ENCODE measurements at regions not wholly inside any gene's neighbourhood (a gene's known extent, or its start where the extent isn't known, plus 50 kb on each side); places are given as distances from the start of the nearest gene placed in this dataset.
"Not testable (repeated sequence)": the region's sequence is repeated elsewhere in the genome, so short reads cannot be mapped to it uniquely, and the experiment has no call there.

GRCh38 chr18:8991155-8991554 lies 111.3 kb upstream of the NDUFV2 start:
- no peak for DNase-seq (ENCODE audit: low spot score)

DNA sequence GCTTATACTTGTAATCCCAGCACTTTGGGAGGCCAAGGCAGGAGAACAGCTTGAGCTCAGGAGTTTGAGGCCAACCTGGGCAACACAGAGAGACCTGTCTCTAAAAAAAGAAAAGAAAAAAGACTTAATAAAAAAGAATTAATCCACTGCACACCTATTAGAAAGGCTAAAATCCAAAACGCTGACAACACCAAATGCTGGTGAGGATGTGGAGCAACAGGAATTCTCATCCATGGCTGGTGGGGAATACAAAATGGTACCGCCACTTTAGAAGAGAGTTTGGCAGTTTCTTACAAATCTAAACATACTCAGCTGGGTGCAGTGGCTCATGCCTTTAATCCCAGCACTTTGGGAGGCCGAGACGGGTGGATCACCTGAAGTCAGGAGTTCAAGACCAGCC lies 110.0 kb upstream of the NDUFV2 start:
- DNase-seq (ENCODE audit: low spot score): not testable (repeated sequence)

DNA sequence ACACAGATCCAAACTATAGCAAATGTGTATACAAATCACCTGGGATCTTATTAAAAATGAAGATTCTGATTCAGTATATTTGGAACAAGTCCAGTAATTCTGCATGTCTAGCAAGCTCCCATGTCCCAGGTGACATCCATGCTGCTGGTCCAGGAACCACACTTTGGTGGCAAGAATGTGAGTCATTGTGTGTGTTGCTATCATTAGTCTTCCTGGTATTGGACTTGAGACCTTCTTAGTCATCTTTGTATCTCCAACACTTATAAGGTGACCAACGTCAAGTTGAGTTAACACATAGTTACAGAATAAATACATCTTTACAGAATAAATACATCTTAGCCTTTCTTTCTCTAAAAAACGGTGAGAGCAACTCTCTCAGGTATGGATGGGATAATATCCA lies 107.9 kb upstream of the NDUFV2 start:
- no peak for DNase-seq (ENCODE audit: low spot score)

DNA sequence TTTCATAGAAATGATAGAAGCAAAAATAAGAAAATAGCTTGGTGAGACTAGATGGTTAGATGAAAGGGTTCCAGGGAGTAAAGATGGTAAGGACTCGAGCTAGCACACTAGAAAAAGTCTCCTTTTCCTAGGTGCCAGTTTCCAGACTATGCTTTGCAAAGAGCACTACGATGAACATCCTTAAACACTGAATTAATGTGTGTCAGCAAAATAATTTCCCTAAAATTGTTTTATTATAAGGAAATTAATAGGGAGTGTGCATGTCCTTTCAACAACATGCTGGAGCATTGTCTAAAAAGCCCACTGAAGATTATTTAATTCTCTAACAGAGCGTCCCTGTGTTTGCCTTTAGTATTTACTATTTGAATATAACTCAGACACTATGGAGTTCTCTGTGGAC lies 107.4 kb upstream of the NDUFV2 start:
- DNase-seq (ENCODE audit: low spot score): no peak

- DNase-seq (ENCODE audit: low spot score): no peak
Observed at GRCh38 chr18:8996771-8997432, 105.6 kb upstream of the NDUFV2 start.

DNA sequence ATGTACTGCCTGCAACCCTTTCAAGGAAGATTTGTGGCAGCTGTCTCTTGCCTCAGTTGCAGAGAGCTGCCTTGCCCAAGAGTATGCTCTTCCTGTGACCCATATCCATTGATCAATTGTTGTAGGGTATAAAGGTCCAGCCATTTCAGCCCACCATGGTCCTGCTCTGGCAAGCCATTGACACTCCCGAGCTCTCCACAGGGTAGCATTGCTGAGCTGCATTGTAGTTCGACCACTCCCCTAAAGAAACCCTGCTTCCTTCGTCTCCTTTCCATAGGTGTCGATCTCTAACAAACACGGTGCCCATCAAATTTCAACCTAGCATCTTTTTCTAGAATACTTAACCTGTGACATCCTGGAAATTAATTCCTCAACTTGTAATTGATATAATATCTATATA lies 104.9 kb upstream of the NDUFV2 start:
- no peak for DNase-seq (ENCODE audit: low spot score)

- no peak for DNase-seq (ENCODE audit: low spot score)
Observed at GRCh38 chr18:8998481-8999217, 103.8 kb upstream of the NDUFV2 start.

DNA sequence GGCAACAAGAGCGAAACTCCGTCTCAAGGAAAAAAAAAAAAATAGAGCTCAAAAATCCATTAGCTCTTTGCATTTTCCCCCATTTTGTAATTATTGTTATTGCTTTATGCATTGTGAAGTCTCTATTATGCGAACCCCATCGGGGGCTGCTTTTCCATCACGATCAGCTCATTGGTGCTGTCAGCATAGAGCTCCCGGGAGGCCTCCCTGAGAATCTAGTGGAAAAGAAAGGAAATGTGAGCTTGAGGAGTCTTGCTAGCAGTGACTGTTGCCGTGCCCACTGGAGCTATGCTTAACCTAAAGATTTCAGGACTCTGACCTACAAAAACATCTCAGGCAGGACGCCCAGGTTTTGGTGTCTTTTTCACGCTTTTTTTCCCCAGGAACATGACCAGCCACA lies 102.6 kb upstream of the NDUFV2 start:
- DNase-seq (ENCODE audit: low spot score): no peak

DNA sequence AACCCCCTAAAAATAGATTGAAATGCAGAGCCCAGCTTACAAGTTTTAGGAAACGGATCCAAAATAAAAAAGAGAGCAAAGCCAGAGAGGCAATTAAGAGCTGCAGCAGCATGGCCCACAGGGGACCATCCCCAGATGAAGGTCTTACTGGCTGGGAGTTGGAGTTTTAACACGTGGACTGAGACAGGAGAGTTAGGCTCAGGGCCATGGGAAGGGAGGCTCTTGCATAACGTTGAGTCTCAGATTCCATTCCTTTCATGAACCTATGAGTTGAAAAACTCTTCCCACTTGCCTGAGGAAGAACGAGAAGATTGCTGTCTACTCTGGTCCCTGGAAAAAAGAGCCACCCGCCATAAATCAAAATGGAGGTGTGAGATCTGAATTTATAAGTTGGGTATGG lies 101.8 kb upstream of the NDUFV2 start:
- DNase-seq (ENCODE audit: low spot score): no peak

GRCh38 chr18:9001209-9001608 lies 101.3 kb upstream of the NDUFV2 start:
- no peak for DNase-seq (ENCODE audit: low spot score)

- no peak for DNase-seq (ENCODE audit: low spot score)
Observed at GRCh38 chr18:9003406-9004100, 98.9 kb upstream of the NDUFV2 start.

DNA sequence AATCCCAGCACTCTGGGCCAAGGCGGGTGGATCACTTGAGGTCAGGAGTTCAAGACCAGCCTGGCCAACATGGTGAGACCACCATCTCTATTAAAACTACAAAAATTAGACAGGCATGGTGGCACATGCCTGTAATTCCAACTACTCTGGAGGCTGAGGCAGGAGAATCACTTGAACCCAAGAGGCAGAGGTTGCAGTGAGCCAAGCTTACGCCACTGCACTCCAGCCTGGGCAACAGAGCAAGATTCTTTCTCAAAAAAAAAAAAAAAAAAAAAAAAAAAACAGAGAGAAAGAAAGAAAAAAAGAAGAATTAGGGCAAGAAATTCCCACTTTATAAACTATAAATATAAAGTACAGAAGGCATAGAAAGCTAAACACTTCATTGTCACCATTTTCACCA lies 98.2 kb upstream of the NDUFV2 start:
- not testable (repeated sequence) for DNase-seq (ENCODE audit: low spot score)

GRCh38 chr18:9007700-9008099 lies 94.8 kb upstream of the NDUFV2 start:
- DNase-seq (ENCODE audit: low spot score): not testable (repeated sequence)

DNA sequence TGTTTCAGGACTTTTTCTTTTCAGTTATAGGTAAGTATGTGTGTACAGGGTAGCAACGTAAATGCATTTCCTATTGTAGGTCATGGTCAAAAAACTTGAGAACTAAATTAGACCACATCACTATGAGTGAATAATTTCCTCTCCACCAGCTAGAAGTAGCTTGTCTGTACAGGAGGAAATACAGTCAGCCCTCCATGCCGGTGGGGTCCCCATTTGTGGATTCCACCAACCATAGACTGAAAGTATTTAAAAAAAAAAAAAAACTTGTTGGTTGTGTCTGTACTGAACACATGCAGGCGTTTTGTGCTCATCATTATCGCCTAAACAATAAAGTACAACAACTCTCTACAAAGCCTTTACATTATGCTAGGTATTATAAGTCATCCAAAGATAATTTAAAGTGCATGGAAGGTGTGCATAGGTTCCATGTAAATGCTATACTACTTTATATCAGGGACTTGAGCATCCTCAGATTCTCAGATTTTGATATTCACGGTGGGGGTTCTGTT lies 94.2 kb upstream of the NDUFV2 start:
- DNase-seq (ENCODE audit: low spot score): no peak

DNA sequence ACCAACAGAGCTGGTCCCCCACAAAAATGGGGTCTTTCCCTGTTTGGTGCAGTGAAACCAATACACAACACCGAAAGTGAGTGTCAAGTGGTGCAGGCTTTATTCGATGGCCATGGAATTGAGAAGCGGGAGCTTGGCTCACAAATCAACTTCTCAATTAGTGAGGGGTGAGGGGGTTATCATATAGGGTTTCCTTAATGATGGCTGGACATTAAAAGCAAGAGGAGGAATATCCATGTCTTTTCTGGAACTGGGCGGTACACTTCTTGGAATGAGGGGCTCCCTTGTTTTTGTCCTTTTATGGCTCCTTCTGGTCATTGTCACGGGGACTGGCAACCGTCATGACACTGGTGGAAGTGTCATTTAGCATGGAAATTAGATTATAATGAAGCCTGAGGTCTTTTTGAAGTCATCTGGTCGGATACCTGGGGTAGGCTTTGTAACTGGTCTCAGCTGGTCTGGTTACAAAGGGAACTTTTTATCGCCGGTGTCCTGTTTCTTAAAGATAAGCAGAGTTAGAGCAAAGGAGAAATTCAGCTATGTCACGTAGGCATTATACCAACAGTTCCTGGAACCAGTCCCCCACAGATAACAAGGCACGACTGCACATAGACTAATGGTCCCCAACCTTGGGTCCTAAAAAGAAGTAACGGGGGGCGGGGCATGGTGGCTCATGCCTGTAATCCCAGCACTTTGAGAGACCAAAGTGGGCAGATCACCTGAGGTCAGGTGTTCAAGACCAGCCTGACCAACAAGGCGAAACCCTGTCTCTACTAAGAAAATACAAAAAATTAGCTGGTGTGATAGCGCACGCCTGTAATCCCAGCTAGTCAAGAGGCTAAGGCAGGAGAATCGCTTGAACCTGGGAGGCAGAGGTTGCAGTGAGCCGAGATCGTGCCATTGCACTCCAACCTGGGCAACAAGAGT lies 93.5 kb upstream of the NDUFV2 start:
- no peak for DNase-seq (ENCODE audit: low spot score)

- DNase-seq (ENCODE audit: low spot score): no peak
Observed at GRCh38 chr18:9009703-9010488, 92.6 kb upstream of the NDUFV2 start.

DNA sequence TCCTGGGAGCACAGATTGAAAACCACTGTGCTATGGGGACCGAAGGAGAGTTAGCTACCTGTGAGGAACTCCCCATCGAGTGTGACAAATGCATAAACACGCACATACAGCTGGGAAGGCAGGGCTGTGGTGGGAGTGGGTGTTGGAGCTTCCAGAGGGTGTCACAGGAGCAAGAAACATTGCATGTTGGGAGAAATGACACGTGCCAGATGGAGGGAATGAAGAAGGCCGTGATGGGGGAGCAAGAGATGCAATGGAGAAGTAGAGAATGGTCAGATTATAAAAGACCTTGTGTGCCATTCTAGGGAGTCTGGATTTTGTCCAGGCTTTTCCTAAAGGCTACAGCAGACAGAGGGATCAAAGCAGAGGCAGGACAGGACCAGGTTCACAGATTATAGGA lies 91.1 kb upstream of the NDUFV2 start:
- no peak for DNase-seq (ENCODE audit: low spot score)

GRCh38 chr18:9013926-9014373 lies 88.5 kb upstream of the NDUFV2 start:
- DNase-seq (ENCODE audit: low spot score): no peak

GRCh38 chr18:9015689-9016088 lies 86.8 kb upstream of the NDUFV2 start:
- DNase-seq (ENCODE audit: low spot score): no peak

GRCh38 chr18:9016633-9017166 lies 85.8 kb upstream of the NDUFV2 start:
- no peak for DNase-seq (ENCODE audit: low spot score)

Measured in iPS-NIHi11 (cell line).